ENCODE measurements at regions not wholly inside any gene's neighbourhood (a gene's known extent, or its start where the extent isn't known, plus 50 kb on each side); places are given as distances from the start of the nearest gene placed in this dataset.

- DNase-seq (ENCODE audit: low read depth in 1 of 2, low spot score in 1 of 2) = no peak
- Histone ChIP-seq H3K36me3 (no peaks in the 10 kb centered on the region), H3K4me3 (no peak overlapping the region), H3K27ac (no peak overlapping the region), H3K27me3 (no peaks in the 10 kb centered on the region), H3K4me1 (ENCODE audit: low read depth) (no peaks in the 10 kb centered on the region), H3K9me3 (ENCODE audit: low read depth) (no peaks in the 10 kb centered on the region)
- TF ChIP-seq CTCF (IDR thresholded peaks at IDR 0.05; ENCODE audit: low read depth, low read length) = no peak
Measured at GRCh38 chr4:36417146-36417545, 135.7 kb downstream of the DTHD1 start.

- TF ChIP-seq CTCF (IDR thresholded peaks at IDR 0.05; ENCODE audit: low read depth, low read length) = no peak
- Histone ChIP-seq H3K9me3 (ENCODE audit: low read depth) (no peaks in the 10 kb centered on the region), H3K4me1 (ENCODE audit: low read depth) (no peaks in the 10 kb centered on the region), H3K27ac (no peak overlapping the region), H3K36me3 (no peaks in the 10 kb centered on the region), H3K27me3 (no peaks in the 10 kb centered on the region), H3K4me3 (no peak overlapping the region)
- DNase-seq (ENCODE audit: low read depth in 1 of 2, low spot score in 1 of 2) = no peak
Measured at GRCh38 chr4:36420111-36420679, 138.8 kb downstream of the DTHD1 start.

- H3K4me3 ChIP-seq = no peak overlapping the region
- H3K36me3 ChIP-seq = no peaks in the 10 kb centered on the region
- no peaks in the 10 kb centered on the region for H3K9me3 ChIP-seq (ENCODE audit: low read depth)
- no peaks in the 10 kb centered on the region for H3K27me3 ChIP-seq
- DNase-seq (ENCODE audit: low read depth in 1 of 2, low spot score in 1 of 2) = no peak
- no peak for TF ChIP-seq CTCF (IDR thresholded peaks at IDR 0.05; ENCODE audit: low read depth, low read length)
- no peaks in the 10 kb centered on the region for H3K4me1 ChIP-seq (ENCODE audit: low read depth)
- H3K27ac ChIP-seq = no peak overlapping the region
Measured at GRCh38 chr4:36422607-36423006, 141.2 kb downstream of the DTHD1 start.

GRCh38 chr4:36426741-36427140 is 145.3 kb downstream of the DTHD1 start:
- no peaks in the 10 kb centered on the region for H3K36me3 ChIP-seq
- TF ChIP-seq CTCF (IDR thresholded peaks at IDR 0.05; ENCODE audit: low read depth, low read length) = no peak
- H3K4me3 ChIP-seq = no peak overlapping the region
- H3K9me3 ChIP-seq (ENCODE audit: low read depth) = no peaks in the 10 kb centered on the region
- no peak for DNase-seq (ENCODE audit: low read depth in 1 of 2, low spot score in 1 of 2)
- H3K4me1 ChIP-seq (ENCODE audit: low read depth) = no peaks in the 10 kb centered on the region
- H3K27me3 ChIP-seq = no peaks in the 10 kb centered on the region
- no peak overlapping the region for H3K27ac ChIP-seq

GRCh38 chr4:36427696-36428095 is 146.3 kb downstream of the DTHD1 start:
- no peak for TF ChIP-seq CTCF (IDR thresholded peaks at IDR 0.05; ENCODE audit: low read depth, low read length)
- no peaks in the 10 kb centered on the region for H3K4me1 ChIP-seq (ENCODE audit: low read depth)

GRCh38 chr4:36432586-36432985 is 151.2 kb downstream of the DTHD1 start:
- no peak for DNase-seq (ENCODE audit: low read depth in 1 of 2, low spot score in 1 of 2)
- no peak for TF ChIP-seq CTCF (IDR thresholded peaks at IDR 0.05; ENCODE audit: low read depth, low read length)

More at GRCh38 chr4:36427696-36428095, 146.3 kb downstream of the DTHD1 start:
- DNase-seq (ENCODE audit: low read depth in 1 of 2, low spot score in 1 of 2) = no peak
- no peak overlapping the region for H3K27ac ChIP-seq
- no peak overlapping the region for H3K4me3 ChIP-seq
- no peaks in the 10 kb centered on the region for H3K27me3 ChIP-seq
- H3K9me3 ChIP-seq (ENCODE audit: low read depth) = no peaks in the 10 kb centered on the region
- no peaks in the 10 kb centered on the region for H3K36me3 ChIP-seq

More at GRCh38 chr4:36432586-36432985, 151.2 kb downstream of the DTHD1 start:
- Histone ChIP-seq H3K4me1 (ENCODE audit: low read depth) (no peaks in the 10 kb centered on the region), H3K4me3 (no peak overlapping the region), H3K9me3 (ENCODE audit: low read depth) (no peaks in the 10 kb centered on the region), H3K27me3 (no peaks in the 10 kb centered on the region), H3K36me3 (no peaks in the 10 kb centered on the region), H3K27ac (no peak overlapping the region)
